ENCODE measurements at regions not wholly inside any gene's neighbourhood (a gene's known extent, or its start where the extent isn't known, plus 50 kb on each side); places are given as distances from the start of the nearest gene placed in this dataset.

- TF ChIP-seq POLR2A (IDR thresholded peaks at IDR 0.05) (no peak), CTCF (IDR thresholded peaks at IDR 0.05) (no peak), POLR2AphosphoS5 (IDR thresholded peaks at IDR 0.05; ENCODE audit: insufficient read depth in 1 of 2, low read depth in 1 of 2) (no peak)
Measured at GRCh38 chr11:112634995-112635737, 326.1 kb upstream of the NCAM1 start.

Data from vagina (tissue), 2 donors.